Testis (tissue), 2 donors: ENCODE measurements at regions not wholly inside any gene's neighbourhood (a gene's known extent, or its start where the extent isn't known, plus 50 kb on each side); places are given as distances from the start of the nearest gene placed in this dataset.

ENCODE experiments used
- CTCF ChIP-seq, 3 experiments: fragments of 450-650 bp in 2 of 3; fragments of 200-600 bp in 1 of 3; sonication (generic) in 1 of 3; IDR thresholded peaks; one replicate each; pipeline ENCODE4 v1.5.1; 2016 to 2019; ENCODE audit warnings: antibody characterized with exemption in 3 of 3, mild to moderate bottlenecking in 2 of 3, moderate library complexity in 1 of 3
- POLR2A ChIP-seq: fragments of 450-650 bp; IDR thresholded peaks from one replicate; pipeline ENCODE4 v1.6.1; 2017; ENCODE audit warnings: antibody characterized with exemption, mild to moderate bottlenecking, moderate library complexity

DNA sequence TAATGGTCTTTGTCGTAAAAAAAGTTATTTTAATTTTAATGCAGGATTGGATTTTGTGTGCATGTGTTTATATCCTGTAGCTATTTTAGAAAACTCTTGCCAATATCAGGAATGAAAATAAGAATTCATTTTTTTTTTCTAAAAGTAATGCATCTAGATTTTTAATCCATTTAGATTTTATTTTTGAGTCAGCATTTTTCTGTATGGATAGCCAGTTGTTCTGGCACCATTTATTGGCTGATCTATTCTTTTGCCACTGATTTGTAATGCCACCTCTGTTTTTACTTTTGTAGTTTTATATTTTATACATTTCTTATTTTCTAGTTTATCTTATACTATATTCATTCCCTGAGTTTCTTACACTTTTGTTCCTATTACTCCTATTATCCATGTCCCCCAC, 343.0 kb downstream of the FOXG1 start:
- TF ChIP-seq CTCF (IDR thresholded peaks at IDR 0.05) = no peak
- no peak for TF ChIP-seq POLR2A
